BJ (cell line): ENCODE measurements at regions not wholly inside any gene's neighbourhood (a gene's known extent, or its start where the extent isn't known, plus 50 kb on each side); places are given as distances from the start of the nearest gene placed in this dataset.

ENCODE experiments used
- CTCF ChIA-PET: fragments of 350-600 bp; formaldehyde crosslinking; extraction: SDS; loops from one replicate; lab custom pipeline; 2021; ENCODE audit warnings: antibody characterized with exemption, inconsistent platforms; lab: Yijun Ruan, JAX
- POLR2A ChIA-PET: fragments of 300-600 bp; sonication (Branson Sonifier 250); formaldehyde crosslinking; extraction: SDS; loops from one replicate; lab custom pipeline; 2021; ENCODE audit warnings: antibody characterized with exemption; lab: Charles Lee
- DNase-seq: peaks from one replicate; pipeline ENCODE4 v3.0.0-alpha.2; 2011; ENCODE audit warnings: low read depth
- H3K27me3 ChIP-seq: 2 replicates; pipeline ENCODE4 v1.6.0; 2011; ENCODE audit warnings: low read length; ENCODE audit not compliant: control insufficient read depth, insufficient read depth
- H3K36me3 ChIP-seq: 2 replicates; pipeline ENCODE4 v1.5.1; 2011; ENCODE audit warnings: low read length; ENCODE audit not compliant: control insufficient read depth, insufficient read depth
- H3K4me3 ChIP-seq: 2 replicates; pipeline ENCODE4 v1.5.1; 2011; ENCODE audit warnings: low read depth, mild to moderate bottlenecking, control low read depth, low read length
- TF ChIP-seq, protein P1 (sequence below): IDR thresholded peaks from 2 replicates; pipeline ENCODE4 v1.5.1; 2011; ENCODE audit warnings: low read depth, mild to moderate bottlenecking, control low read depth, inconsistent platforms, low read length, moderate library complexity; ENCODE audit not compliant: insufficient read depth

DNA sequence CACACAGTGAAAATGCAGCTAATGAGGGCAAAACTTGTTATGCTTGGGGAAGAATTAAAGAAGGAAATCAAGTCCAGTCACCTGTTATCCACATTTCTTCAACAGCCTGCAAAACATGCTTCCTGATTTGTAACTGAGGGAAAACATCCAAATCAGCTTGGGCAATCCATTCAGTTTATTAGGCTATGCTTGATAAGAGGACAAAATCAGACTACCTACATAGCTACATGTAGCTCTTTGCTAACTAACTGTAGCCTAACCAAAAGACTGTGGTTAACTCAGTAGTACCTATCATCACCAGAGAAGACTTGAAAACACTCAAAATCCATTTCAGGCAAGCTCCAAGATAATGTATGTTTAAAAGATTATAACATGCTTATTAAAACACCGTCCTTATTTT lies 436.4 kb downstream of the SHQ1 start:
- no peak for DNase-seq
- no peaks in the 10 kb centered on the region; the same call in 1 of the 2 replicates for H3K36me3 ChIP-seq
- ChIA-PET POLR2A (no interaction called here), CTCF (interaction anchor here (0.6 to 1.0 kb wide), 2 partner anchors 80 to 1155 kb away, joined by 3 read pairs; no protein-coding TSS in a partner anchor)
- TF ChIP-seq, protein P1, sequence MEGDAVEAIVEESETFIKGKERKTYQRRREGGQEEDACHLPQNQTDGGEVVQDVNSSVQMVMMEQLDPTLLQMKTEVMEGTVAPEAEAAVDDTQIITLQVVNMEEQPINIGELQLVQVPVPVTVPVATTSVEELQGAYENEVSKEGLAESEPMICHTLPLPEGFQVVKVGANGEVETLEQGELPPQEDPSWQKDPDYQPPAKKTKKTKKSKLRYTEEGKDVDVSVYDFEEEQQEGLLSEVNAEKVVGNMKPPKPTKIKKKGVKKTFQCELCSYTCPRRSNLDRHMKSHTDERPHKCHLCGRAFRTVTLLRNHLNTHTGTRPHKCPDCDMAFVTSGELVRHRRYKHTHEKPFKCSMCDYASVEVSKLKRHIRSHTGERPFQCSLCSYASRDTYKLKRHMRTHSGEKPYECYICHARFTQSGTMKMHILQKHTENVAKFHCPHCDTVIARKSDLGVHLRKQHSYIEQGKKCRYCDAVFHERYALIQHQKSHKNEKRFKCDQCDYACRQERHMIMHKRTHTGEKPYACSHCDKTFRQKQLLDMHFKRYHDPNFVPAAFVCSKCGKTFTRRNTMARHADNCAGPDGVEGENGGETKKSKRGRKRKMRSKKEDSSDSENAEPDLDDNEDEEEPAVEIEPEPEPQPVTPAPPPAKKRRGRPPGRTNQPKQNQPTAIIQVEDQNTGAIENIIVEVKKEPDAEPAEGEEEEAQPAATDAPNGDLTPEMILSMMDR = no peak
- H3K4me3 ChIP-seq = no peak overlapping the region
- H3K27me3 ChIP-seq = no peaks in the 10 kb centered on the region

DNA sequence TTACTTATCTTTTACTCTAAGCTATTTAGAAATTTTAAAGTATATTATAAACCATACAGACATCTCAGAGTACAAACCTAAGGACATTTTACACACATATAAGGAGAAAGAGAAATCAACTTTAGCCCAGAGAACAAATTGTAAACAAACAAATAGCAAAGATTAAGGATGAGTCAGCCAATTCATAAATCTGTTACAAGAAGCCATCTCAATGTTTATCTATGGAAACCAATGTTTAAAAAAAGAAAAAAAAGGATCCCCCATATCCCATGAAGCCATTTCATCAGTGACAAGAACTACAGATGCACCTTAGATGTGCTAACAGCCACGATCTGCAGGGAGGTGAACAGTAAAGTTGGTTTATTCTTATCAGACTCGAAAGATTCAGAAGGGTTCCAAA lies 437.1 kb downstream of the SHQ1 start:
- no peaks in the 10 kb centered on the region; the same call in 1 of the 2 replicates for H3K36me3 ChIP-seq
- H3K4me3 ChIP-seq = no peak overlapping the region
- no peaks in the 10 kb centered on the region for H3K27me3 ChIP-seq
- no peak for DNase-seq
- TF ChIP-seq, protein P1 = no peak
- ChIA-PET POLR2A (no interaction called here), CTCF (interaction anchor here (1.0 kb wide), 1 partner anchor 15 kb away, joined by 3 read pairs; no protein-coding TSS in a partner anchor)

DNA sequence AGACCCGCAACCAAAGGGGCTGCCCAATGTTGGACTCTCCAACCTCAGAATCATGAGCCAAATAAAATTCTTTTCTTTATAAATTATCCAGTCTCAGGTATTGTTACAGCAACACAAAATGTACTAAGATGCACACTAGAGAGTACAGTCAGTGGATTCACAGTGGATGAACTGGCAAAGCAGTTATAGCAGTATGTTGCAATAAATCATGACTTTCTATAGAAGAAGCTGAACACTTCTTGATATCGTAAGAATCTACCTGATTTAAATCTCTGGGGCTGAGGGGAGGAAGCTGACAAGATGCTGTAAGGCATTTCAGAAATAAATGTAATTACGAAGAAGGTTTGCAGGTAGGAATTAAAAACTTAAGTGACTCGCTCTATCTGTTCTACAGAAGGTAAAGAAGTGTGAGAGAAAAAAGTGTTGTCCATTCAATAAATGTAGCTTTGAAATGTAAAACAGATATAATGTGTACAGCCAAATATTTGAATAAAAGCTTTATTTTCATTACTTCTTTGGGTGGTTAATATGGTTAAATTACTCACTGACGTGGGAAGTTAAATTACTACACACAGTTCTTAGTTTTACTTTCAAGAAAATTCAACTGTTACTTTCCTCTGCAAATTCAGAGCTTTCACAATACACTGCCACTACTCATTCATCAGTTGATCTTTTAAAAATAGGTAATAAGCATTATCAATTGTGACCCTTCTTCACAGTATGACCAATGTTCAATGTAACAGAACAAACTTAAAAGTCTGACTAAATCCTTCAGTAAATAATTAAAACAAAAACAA lies 439.1 kb downstream of the SHQ1 start:
- no peak for DNase-seq
- POLR2A ChIA-PET = interaction anchor here (0.7 kb wide), 1 partner anchor 120 kb away, joined by 3 read pairs; no protein-coding TSS in a partner anchor
- Histone ChIP-seq H3K27me3 (no peaks in the 10 kb centered on the region), H3K4me3 (no peak overlapping the region), H3K36me3 (no peaks in the 10 kb centered on the region; the same call in 1 of the 2 replicates)
- CTCF ChIA-PET = interaction anchor here (0.9 to 1.0 kb wide), 2 partner anchors 15 to 375 kb away, joined by 3 to 6 read pairs; no protein-coding TSS in a partner anchor
- TF ChIP-seq, protein P1 = no peak

DNA sequence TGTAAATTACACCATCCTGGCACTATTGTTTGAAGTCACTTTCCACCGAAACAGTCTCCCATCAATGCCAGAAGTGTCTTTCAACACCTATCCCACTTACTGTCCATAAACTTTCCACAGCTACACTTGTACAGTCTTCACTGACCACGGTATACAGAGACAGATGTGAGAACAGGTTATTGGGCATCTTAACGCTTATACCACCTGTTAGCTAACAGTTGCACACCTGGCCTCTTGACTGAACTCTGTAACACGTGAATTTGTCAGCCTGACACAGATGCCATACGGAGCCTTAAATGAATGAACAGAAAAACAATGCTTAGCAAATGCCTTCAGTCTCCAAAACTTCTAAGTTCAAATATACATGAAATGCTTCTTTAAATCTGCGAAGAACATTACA lies 440.5 kb downstream of the SHQ1 start:
- no peaks in the 10 kb centered on the region; the same call in 1 of the 2 replicates for H3K36me3 ChIP-seq
- H3K4me3 ChIP-seq = no peak overlapping the region
- CTCF ChIA-PET = no interaction called here
- no peak for DNase-seq
- TF ChIP-seq, protein P1 = no peak
- POLR2A ChIA-PET = no interaction called here
- no peaks in the 10 kb centered on the region for H3K27me3 ChIP-seq

DNA sequence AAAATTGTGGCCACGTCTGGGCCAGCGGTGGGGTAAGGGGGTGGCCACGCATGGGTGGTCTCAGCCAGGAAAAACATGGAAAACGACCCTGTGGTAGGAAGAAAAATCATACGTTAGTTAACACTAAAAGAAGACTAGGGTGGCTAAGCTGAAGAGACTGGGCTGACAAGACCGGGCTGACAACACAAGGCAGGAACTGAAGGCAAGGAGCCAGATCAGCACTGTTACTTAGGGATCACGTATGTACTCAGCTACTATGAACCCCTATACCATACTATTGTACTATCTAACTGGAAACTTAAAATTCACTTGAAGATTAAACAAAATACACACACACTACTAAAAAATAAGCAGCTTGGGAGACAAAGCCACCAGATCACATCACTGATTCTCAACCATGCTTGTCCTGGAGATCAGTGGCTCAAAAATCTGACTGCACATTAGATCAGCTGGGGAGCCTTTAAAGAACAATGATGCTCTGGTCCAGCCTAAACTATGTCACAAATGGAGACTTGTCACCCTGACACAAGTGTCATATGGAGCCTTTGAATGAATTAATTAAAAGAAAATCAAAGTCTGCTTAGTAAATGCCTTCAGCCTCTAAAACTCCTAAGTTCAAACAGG lies 442.2 kb downstream of the SHQ1 start:
- ChIA-PET CTCF (interaction anchor here (1.3 kb wide), 1 partner anchor 13 kb away, joined by 3 read pairs; no protein-coding TSS in a partner anchor), POLR2A (no interaction called here)
- Histone ChIP-seq H3K4me3 (no peak overlapping the region), H3K27me3 (no peaks in the 10 kb centered on the region), H3K36me3 (no peaks in the 10 kb centered on the region; the same call in 1 of the 2 replicates)
- TF ChIP-seq, protein P1 = no peak
- DNase-seq = no peak
